NCI-H146 (cell line): ENCODE measurements at regions not wholly inside any gene's neighbourhood (a gene's known extent, or its start where the extent isn't known, plus 50 kb on each side); places are given as distances from the start of the nearest gene placed in this dataset.
"Not testable (repeated sequence)": the region's sequence is repeated elsewhere in the genome, so short reads cannot be mapped to it uniquely, and the experiment has no call there.

Experiments used
- DNase-seq: peaks from one replicate; lab custom pipeline; 2025; lab: John Stamatoyannopoulos, UW

DNA sequence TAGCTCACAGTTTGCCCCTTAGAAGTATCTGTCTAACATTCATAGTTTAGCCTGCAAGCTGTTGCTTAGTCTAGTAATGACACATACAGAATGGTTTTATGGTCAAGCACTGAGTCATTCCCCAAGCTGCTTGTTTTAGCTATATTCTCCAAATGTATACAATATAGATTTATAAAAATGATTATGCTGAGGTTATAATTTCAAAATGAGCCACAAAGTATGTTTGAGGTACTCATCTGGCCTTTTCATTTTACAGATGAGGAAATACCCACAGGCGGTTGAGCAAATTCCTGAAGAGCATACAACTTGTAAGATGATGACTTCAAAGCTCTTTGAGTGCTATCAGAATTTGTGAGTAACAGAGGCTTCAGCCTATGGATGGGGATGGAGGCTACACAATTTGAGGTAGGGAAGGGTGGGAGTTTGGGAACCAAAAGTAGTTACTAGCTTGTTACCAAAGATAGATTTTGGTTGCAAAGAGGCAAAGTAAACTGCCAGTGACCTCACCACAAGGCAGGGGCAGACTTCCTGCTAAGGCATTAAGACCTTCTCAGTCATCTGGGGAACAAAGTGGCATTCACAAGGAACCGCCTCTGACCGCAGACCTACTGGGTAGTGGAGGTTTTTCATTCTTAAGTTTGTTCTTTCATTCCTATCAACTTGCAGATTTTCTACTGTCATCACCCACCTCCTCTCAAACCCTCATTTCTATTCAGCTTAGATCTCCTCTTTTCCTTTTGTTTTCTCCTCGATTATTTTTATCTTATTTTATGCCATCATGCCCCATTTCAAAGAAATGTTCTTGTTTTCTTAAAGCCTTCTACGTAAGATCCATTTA is 257.2 kb upstream of the NECTIN3 start:
- no peak for DNase-seq

DNA sequence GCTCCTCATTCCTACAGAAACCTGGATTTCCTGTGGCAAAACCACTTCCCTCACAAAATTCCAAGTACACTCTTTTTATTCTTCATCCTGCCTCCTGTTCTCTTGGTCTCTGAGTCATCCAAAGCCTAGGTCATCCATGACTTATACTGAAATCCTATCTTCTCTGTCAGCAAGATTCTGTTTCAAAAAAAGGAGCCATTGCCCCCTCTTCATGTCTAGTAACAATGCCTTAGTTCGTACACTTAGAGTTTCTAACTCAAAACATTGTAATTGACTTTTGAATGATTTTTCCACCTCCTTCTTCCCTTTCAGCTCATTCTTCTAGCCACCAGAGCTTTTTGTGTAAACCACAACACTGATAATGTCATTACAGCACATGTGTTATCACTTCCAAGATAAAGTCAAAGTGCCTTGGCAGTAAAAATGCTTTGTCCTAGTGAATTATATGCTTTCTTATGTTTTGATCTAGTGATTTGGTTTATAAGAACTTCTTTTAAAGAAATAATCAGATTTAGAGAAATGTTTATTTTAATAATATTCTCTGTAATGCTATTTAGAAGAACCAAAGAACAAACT is 256.5 kb upstream of the NECTIN3 start:
- no peak for DNase-seq

DNA sequence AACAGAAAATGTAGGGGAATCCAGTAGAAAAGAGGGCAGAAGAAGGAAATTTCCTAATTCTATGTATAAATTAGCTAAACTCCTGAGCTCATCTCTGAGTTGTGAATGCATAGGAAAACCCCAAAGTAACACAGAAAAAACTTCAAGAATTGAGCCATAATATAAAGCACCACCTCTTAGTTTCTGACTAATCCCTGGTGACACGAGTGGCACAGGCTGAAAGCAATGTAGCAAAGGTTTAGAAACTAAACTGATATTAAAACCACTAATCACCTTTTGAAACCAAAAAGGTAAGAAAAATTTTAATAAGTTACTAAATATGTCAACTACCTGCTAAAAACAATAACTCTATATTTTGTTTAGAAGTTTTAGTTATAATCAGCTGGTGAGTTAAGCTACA is 255.6 kb upstream of the NECTIN3 start:
- DNase-seq: no peak

DNA sequence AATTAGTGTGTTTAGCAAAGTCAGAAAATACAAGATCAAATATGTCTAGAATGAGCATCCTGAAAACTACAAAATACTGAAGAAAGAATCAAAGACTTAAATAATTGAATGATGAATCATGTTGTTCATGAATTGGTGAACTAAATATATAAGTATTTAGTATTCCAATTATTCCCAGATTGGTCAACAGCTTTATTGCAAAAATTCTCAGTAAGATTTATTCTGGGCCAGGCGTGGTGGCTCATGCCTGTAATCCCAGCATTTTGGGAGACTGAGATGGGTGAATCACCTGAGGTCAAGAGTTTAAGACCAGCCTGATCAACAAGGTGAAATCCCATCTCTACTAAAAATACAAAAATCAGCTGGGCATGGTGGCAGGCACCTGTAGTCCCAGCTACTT is 250.0 kb upstream of the NECTIN3 start:
- DNase-seq: no peak

DNA sequence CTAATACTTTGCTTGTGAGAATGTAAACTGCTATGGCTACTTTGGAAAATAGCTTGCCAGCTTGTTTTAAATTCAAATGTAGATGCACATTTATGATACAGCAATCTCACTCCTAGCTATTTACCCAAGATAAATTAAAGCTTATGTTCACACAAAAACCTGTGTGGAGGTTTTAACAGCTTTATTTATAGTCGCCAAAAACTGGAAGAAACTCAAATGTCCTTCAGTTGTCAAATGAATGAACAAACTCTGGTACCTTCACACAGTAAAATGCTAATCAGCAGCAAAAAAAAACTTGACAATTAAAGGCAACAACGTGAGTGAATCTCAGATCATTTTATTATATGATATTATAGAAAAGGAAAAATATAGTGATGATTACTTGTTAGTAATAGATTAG is 248.6 kb upstream of the NECTIN3 start:
- no peak for DNase-seq

DNA sequence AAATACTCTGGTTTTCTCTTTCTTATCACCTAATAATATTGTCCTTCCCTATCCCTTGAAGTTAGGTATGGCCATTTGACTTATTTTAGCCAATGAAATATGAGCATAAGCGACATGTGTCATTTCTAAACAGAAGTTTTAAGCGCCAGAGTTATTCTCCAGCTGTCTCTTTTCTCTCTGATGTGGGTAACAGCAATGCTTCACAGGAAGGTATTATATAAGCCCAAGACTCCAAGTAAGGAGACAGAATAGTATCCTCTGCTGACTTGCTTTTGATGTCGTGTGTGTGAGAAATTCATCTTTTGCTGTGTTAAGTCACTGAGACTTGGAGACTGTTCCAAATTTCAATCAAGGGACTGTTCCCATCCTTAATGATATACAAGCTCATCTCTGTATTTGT is 224.6 kb upstream of the NECTIN3 start:
- DNase-seq: no peak

DNA sequence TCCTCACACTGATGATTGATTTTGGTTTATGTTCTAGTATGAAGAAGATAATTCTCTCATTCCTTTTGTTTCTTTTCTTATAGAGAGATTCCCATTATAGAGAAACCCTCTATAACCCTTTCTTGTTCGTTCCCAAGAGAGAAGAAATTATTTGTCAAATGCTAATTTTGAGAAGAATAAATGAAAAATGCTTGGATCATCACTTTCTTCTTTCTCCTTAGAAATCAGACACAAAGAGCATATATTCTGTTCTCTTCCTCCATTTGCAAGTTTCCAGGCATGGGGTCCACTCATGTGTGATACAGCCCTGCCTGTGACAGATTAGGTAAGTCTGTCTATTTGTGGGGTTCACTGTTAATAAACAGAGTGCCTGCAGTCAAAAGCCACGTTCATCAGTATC is 222.6 kb upstream of the NECTIN3 start:
- no peak for DNase-seq

DNA sequence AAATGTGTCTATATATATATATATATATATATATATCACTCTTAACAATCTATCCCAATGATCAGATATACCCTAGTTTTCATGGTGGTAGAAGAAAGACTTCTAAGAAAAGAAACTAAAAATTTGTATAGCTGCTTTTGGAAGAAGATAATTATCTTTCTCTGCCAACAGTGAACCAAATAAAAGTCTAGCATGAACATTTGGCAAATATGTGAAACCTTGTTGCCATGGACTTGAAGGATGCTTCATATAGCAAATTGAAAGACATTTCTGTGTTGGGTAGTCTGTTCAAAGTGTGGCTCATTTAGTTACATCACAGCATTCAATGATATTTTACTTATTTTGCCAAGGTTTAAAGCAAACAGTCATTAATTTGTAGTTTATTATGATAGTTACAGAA is 219.9 kb upstream of the NECTIN3 start:
- DNase-seq: no peak

DNA sequence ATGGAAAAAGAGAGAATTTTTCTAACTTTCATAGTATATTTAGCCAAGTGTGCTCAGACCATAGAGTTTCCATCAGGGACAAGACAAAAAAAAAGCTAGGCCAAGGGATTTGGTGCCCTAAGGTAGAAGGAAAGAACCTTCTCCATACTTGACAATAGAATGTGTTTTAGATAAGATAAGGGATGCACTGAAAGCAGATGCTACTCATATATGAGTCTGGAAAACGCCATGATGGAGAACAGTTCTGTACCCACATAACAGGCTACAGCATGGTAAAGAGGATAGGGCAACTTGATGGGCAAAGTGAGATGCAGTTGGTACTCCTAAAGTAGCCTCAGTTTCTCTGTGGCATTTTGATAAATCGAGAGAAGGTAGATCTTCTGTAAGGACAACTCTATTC is 216.4 kb upstream of the NECTIN3 start:
- no peak for DNase-seq

DNA sequence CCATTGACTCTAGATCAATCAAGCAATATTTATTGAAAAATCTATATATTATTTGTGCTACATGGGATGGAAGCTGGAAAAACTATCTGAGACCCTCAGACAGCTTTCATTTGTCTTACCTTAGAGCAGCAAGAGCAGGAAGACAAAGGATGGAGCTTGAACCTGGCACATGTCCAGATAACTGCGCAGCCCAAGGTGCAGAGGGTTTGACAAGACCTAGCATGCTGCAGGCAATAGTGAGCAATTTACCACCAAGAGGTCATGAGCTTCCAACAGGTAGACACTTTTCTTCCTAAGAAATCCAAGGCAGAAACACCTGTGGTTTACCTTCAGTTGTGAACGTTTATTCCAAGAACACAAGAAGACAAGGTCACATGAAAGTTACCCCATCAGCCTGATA is 214.7 kb upstream of the NECTIN3 start:
- no peak for DNase-seq

DNA sequence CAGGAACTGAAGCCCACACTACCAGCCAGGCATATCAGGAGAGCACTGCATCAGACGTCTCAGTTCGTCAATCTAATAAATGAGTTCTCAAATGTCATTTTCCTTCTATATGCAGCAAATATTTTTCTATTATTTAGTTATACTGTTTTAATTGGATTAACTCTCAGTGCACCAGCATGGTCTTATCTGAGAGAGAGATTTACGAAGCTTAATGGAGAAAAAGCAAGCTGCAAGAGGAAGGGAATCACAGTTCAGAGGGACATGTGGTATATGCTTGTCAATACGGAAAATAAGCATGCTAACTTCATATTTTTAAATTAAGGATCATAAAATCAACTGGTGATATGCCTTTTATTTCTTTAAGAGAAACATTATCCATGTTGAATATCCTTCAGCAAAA is 213.1 kb upstream of the NECTIN3 start:
- DNase-seq: no peak

DNA sequence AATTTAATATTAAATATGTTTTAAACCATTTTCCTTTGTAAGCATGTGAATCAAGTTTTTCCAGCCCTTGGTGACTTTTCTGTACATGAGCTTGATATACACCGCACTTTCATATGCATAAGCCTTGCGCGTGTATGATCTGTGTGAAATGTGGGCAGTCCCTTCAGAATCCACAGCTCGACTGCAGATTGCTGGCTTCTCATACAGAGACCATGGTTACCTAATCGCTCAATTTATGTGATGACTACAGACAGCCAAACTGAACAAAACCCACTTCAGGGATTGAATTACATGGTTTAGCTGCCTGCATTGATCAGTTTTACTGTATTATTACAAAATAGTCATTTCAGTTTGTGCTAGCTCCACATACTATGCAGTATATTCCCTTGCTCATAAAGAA is 212.3 kb upstream of the NECTIN3 start:
- no peak for DNase-seq

DNA sequence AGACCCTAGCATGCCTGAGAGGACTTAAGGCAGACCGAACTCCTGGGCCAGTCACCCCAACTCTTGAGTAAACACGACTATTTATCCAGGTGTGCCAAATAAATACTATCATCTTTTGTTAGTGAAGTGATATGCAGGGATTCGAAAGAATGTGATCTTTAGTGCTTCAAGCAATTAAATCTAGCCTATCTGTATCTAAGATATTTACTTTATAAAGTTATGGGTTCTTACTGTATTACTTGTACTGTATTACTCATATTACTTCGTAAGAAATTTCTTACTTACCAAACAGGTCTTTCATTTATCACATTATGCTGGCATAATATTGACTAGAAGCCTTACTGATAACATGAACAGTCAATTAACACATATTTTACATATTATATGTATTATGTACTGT is 211.6 kb upstream of the NECTIN3 start:
- no peak for DNase-seq

DNA sequence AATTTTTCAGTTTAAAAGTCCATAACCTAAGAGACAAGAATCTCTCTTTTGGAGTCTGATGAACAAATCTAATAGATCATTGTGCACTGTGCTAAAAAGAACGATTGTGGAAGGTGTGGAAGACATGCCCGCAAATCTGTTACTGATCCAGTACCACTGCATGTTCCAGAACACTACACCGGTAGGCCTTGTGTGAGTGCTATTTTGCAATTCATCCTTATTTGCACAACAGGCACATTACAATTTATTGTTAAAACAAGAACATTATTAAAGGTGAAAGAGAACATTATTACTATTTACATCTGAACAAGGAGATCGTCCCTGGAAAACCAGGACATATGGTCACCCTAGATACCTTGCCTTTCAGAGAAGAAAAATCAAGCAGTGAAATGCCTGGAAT is 205.7 kb upstream of the NECTIN3 start:
- no peak for DNase-seq

DNA sequence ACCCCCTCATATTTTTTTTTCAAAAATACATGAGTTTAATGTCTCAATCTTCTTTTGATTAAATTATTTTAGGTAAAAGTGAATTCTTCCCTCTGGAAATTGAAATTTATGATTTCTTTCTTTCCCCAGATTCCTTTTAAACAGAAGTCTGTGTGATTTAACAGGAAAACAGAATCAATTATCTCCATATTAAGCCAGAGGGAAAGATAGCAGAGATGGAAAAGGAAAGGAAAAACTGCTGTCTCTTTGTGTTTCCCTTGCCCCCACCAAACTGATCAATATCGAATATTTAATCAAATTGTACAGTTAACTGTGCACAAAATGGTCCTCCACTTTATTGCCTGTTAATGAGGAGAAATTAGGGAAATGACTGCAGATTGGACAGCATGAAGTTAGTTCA is 203.5 kb upstream of the NECTIN3 start:
- DNase-seq: no peak

DNA sequence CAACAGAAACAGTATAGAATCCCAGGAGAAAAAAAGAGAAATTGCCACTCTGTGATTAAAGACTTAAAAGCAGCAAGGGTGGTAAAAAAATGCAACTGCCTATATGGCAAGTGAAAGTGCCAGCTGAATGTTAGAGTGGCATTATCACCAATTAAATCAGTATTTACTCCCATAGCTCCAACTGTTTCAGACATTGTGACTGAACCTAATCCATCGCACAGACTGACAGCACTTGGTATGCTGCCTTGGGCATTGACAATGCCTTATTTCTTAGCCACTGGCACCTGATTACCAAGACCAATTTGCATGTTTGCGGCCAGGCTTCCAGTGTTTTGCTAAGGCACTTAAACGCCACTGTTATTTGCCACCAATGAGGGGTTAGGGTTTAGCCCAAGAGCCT is 201.9 kb upstream of the NECTIN3 start:
- DNase-seq: no peak

DNA sequence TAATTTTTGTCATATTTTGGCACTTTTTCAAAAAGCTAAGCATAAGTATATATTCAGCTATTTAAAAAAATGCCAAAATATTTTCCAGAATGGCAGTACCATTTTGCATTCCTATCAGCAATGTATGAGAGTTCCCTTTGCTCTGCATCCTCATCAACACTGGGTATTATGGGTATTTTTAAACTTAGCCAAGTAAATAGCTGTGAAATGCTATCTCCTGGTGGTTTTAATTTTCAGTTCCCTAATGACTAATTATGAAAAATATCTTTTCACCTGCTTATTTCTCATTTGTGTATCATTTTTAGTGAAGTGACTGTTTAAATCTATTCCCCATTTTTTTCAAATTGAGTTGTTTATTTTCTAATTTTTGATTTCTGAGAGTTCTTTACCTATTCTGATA is 199.7 kb upstream of the NECTIN3 start:
- DNase-seq: no peak

DNA sequence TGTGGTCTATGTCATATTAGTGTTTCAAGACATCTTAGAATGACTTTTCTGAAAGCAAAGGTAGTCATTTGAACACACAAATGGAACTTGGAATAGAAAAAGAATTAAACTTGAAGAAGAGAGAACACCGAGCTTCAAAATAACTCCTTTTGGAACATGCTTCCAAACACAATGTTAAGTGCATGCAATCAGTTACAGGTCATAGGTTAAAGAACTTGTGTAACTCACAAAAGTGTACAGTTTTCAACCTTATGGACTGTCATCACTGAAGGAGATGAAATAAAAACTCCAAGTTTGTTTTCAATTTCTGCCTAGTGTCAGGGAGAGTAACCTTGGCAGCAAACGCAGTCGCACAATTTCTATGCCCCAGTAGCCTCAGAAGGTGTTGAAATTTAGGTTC is 192.9 kb upstream of the NECTIN3 start:
- no peak for DNase-seq

DNA sequence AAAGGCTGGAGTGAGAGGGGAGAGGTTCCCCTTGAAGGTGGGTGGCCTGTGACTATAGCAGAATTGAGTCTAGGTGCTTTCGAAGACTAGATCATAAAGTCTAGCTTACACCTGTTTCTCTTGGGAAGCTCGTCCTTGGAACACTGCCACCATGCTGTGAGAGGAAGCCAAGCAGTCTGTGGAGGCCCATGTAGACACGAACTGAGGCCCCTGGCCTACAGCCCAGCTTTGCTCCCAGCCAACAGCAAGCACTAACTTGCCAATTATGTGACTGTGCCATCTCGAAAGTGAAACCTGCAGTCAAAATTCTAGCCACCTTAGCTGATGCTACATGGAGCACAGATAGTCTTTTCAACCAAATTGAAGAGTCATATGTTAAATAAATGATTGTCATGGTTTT is 190.5 kb upstream of the NECTIN3 start:
- DNase-seq: no peak

DNA sequence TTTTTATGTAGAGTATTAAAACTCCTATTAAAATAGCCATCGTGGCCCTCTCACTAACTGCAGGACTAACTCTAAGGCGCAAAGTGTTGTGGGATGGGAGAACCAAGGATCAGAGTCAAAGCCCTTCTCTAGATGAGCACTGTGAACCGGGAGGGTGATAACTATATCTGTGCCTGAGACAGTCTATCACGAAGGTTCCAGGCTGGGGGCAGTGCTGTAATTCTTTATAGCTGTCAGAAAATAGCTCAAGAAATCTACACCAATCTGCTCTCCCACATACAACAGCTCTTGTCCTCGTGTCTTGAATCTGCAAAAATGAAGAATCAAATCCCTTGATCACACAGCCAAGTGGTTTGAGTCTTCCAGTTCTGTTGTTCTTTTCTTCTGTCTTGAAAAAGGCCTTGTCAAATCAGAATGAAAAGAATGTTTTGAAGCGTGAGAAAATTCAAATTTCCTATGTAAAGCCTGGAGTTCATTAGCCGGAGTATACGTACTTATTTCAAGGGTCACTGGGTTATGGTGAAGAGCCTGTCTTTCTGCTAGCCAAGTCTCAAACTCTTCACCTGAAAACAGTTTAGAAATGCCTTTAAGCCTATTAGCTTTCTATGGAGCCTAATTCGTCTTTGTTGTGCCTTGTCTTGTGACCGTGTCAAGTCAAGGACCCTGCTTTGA is 185.3 kb upstream of the NECTIN3 start:
- DNase-seq: no peak

DNA sequence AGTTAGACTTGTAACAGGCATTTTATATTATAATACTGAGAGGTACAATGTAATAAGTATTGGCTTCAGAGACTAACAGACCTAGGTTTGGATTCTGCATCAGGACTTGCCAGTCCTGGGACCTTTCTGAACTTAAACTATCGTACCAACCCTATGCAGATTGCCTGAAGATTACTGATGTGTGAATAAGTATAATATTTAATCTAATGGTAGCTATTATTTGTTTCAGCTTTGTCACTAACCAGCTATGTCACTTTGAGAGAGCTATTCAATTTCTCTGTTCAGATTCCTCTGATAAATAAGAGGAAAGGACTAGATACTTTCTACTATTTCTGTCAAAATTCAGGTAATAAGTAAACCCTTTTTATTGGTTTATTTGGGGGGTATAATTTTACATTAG is 184.4 kb upstream of the NECTIN3 start:
- no peak for DNase-seq

DNA sequence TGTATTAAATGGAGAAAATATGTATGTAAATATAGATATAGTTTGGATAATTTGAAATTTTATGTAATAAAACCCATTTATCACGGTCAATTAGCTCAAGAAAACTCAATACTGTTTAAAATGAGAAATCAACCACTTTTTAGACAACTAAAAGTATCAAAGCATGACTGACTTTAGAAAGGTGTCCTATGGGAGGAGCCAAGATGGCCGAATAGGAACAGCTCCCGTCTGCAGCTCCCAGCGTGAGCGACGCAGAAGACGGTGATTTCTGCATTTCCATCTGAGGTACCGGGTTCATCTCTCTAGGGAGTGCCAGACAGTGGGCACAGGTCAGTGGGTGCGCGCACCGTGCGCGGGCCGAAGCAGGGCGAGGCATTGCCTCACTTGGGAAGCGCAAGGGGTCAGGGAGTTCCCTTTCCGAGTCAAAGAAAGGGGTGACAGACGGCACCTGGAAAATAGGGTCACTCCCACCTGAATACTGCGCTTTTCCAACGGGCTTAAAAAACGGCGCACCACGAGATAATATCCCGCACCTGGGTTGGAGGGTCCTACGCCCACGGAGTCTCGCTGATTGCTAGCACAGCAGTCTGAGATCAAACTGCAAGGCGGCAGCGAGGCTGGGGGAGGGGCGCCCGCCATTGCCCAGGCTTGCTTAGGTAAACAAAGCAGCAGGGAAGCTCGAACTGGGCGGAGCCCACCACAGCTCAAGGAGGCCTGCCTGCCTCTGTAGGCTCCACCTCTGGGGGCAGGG is 182.8 kb upstream of the NECTIN3 start:
- peak; percentile 28 for DNase-seq

DNA sequence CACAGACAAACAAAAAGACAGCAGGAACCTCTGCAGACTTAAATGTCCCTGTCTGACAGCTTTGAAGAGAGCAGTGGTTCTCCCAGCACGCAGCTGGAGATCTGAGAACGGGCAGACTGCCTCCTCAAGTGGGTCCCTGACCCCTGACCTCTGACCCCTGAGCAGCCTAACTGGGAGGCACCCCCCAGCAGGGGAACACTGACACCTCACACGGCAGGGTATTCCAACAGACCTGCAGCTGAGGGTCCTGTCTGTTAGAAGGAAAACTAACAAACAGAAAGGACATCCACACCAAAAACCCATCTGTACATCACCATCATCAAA is 182.3 kb upstream of the NECTIN3 start:
- DNase-seq: not testable (repeated sequence)
